Endothelial cell of umbilical vein (primary cell): ENCODE measurements at regions not wholly inside any gene's neighbourhood (a gene's known extent, or its start where the extent isn't known, plus 50 kb on each side); places are given as distances from the start of the nearest gene placed in this dataset.

Experiments used
- BruUV-seq: library from RNA; stranded (reverse); fragments of 400-500 nt; replicated peaks from 2 replicates; lab custom pipeline; 2021; lab: Mats Ljungman, UMichigan
- CTCF ChIA-PET: fragments of 300-600, 350-600 bp; sonication (Branson Sonifier 250); formaldehyde crosslinking; loops from one replicate; lab custom pipeline; 2021; ENCODE audit warnings: antibody characterized with exemption, inconsistent platforms; lab: Charles Lee
- POLR2A ChIA-PET: fragments of 300-600, 350-600 bp; sonication (Branson Sonifier 250); formaldehyde crosslinking; loops from one replicate; lab custom pipeline; 2021; ENCODE audit warnings: antibody characterized with exemption, inconsistent platforms; lab: Charles Lee
- DNase-seq: peaks from one replicate; pipeline ENCODE4 v3.0.0-alpha.2; 2011; ENCODE audit warnings: low read depth, low spot score
- FAIRE-seq: peaks from 2 replicates; lab custom pipeline; 2011; peaks lifted over from hg19 to GRCh38; lab: Jason Lieb, UNC
- H2AFZ ChIP-seq: 2 replicates; pipeline ENCODE4 v1.6.0; 2012; ENCODE audit warnings: low read depth, low read length, control low read depth, inconsistent platforms
- H3K27ac ChIP-seq: 2 replicates; pipeline ENCODE4 v1.5.1; 2011; ENCODE audit warnings: low read depth, mild to moderate bottlenecking, control low read depth, low read length, moderate library complexity; ENCODE audit not compliant: insufficient read depth
- H3K27me3 ChIP-seq, 2 experiments: 2 replicates each; pipeline versions ENCODE4 v1.6.0 to v1.6.1; 2011; ENCODE audit warnings: low read length in 2 of 2, mixed read lengths in 1 of 2; ENCODE audit not compliant: control insufficient read depth in 2 of 2, insufficient read depth in 2 of 2
- H3K36me3 ChIP-seq, 2 experiments: 2 replicates in 1 of 2; 3 replicates in 1 of 2; pipeline ENCODE4 v1.5.1; 2011; ENCODE audit warnings: low read length in 2 of 2, mild to moderate bottlenecking in 1 of 2, moderate library complexity in 1 of 2; ENCODE audit not compliant: control insufficient read depth in 2 of 2, insufficient read depth in 2 of 2; ENCODE audit errors: extremely low read depth in 1 of 2
- H3K4me1 ChIP-seq: 3 replicates; pipeline ENCODE4 v1.5.1; 2011; ENCODE audit warnings: mild to moderate bottlenecking, low read length; ENCODE audit not compliant: control insufficient read depth, insufficient read depth; ENCODE audit errors: extremely low read depth
- H3K4me2 ChIP-seq: 2 replicates; pipeline ENCODE4 v1.6.1; 2011; ENCODE audit warnings: low read length, control low read depth, mixed read lengths; ENCODE audit not compliant: insufficient read depth
- H3K4me3 ChIP-seq, 3 experiments: fragments of 200-600 bp in 1 of 3; sonication (generic), shearing (Covaris generic) in 1 of 3; replicated peaks in 1 of 3; 2 replicates each; pipeline ENCODE4 v1.5.1; 2011 to 2016; ENCODE audit warnings: control low read depth in 3 of 3, low read length in 3 of 3, mild to moderate bottlenecking in 2 of 3, inconsistent platforms in 1 of 3, low read depth in 1 of 3, moderate library complexity in 1 of 3; ENCODE audit not compliant: insufficient read depth in 1 of 3
- H3K79me2 ChIP-seq: 2 replicates; pipeline ENCODE4 v1.6.0; 2012; ENCODE audit warnings: low read length, inconsistent platforms; ENCODE audit not compliant: control insufficient read depth, insufficient read depth
- H3K9ac ChIP-seq: replicated peaks from 2 replicates; pipeline ENCODE3; 2011; ENCODE audit warnings: low read length, control low read depth; ENCODE audit not compliant: insufficient read depth; ENCODE audit errors: extremely low read depth
- H3K9me1 ChIP-seq: replicated peaks from 3 replicates; pipeline ENCODE4 v1.6.0; 2011; ENCODE audit warnings: mild to moderate bottlenecking, low read length; ENCODE audit not compliant: control insufficient read depth, insufficient read depth; ENCODE audit errors: extremely low read depth
- H3K9me3 ChIP-seq: replicated peaks from 2 replicates; pipeline ENCODE4 v1.5.1; 2012; ENCODE audit warnings: low read length, inconsistent platforms; ENCODE audit not compliant: control insufficient read depth, insufficient read depth
- H4K20me1 ChIP-seq: replicated peaks from 2 replicates; pipeline ENCODE3; 2011; ENCODE audit warnings: mild to moderate bottlenecking, low read length; ENCODE audit not compliant: control insufficient read depth, insufficient read depth; ENCODE audit errors: extremely low read depth
- CTCF ChIP-seq, 2 donors: IDR thresholded peaks; 1 replicate in 1 of 2; 2 replicates in 1 of 2; pipeline ENCODE4 v1.5.1; 2011; ENCODE audit warnings: low read length in 2 of 2, mild to moderate bottlenecking in 2 of 2, moderate library complexity in 2 of 2, control low read depth in 1 of 2, inconsistent platforms in 1 of 2, low read depth in 1 of 2; ENCODE audit not compliant: insufficient read depth in 1 of 2; ENCODE audit errors: extremely low read depth in 1 of 2
- EZH2 ChIP-seq: IDR thresholded peaks from 2 replicates; pipeline ENCODE4 v1.6.1; 2012; ENCODE audit warnings: borderline replicate concordance, low read depth, mild to moderate bottlenecking, moderate library complexity, low read length, inconsistent platforms; ENCODE audit not compliant: severe bottlenecking
- FOS ChIP-seq: IDR thresholded peaks from 2 replicates; pipeline ENCODE4 v1.6.1; 2011; ENCODE audit warnings: mild to moderate bottlenecking, low read length, moderate library complexity, borderline replicate concordance; ENCODE audit not compliant: insufficient read depth
- GATA2 ChIP-seq: IDR thresholded peaks from 2 replicates; pipeline ENCODE4 v1.7.0; 2011; ENCODE audit warnings: low read depth, mild to moderate bottlenecking, moderate library complexity, mixed read lengths, low read length; ENCODE audit not compliant: insufficient read length, insufficient read depth
- JUN ChIP-seq: IDR thresholded peaks from 2 replicates; pipeline ENCODE4 v1.6.1; 2011; ENCODE audit warnings: borderline replicate concordance, low read depth; ENCODE audit not compliant: insufficient read length, insufficient read depth
- MAX ChIP-seq: IDR thresholded peaks from 2 replicates; pipeline ENCODE4 v1.6.1; 2011; ENCODE audit not compliant: insufficient read depth, insufficient read length
- MYC ChIP-seq: IDR thresholded peaks from one replicate; pipeline ENCODE4 v1.6.1; 2011; ENCODE audit warnings: mild to moderate bottlenecking, low read depth, low read length
- POLR2A ChIP-seq: IDR thresholded peaks from 2 replicates; pipeline ENCODE4 v1.6.1; 2012; ENCODE audit warnings: low read depth, mild to moderate bottlenecking, control low read depth, low read length
- POLR2AphosphoS5 ChIP-seq: IDR thresholded peaks from 2 replicates; pipeline ENCODE4 v1.6.1; 2012; ENCODE audit warnings: low read depth, mild to moderate bottlenecking, control low read depth, low read length, moderate library complexity; ENCODE audit not compliant: insufficient read depth
- dilution Hi-C: fragments of 300-500 bp; cut with MboI; formaldehyde crosslinking; loops from one replicate; pipeline ENCODE4 v1.15.0; 2019; ENCODE audit warnings: low sequenced_read_pairs; ENCODE audit not compliant: extremely low pct_ligation_motif_present
- intact Hi-C: fragments of 100-400 bp; cut with micrococcal nuclease; formaldehyde crosslinking; loops from one replicate; pipeline ENCODE4 v1.10.0; 2022

- no peaks in the 10 kb centered on the region for H3K9me3 ChIP-seq
- H3K9ac ChIP-seq, result no peak overlapping the region
- no TSS peak for BruUV-seq
- DNase-seq (no peak), FAIRE-seq (no peak)
- no peaks in the 10 kb centered on the region for H3K79me2 ChIP-seq
- H3K9me1 ChIP-seq, result no peaks in the 10 kb centered on the region
- dilution Hi-C loops, result no loop called here
- H3K4me1 ChIP-seq, result no peaks in the 10 kb centered on the region
- no peaks in the 10 kb centered on the region for H3K27me3 ChIP-seq
- intact Hi-C loops, result no loop called here
- no peaks in the 10 kb centered on the region for H3K36me3 ChIP-seq
- ChIA-PET CTCF (interaction anchor here (1.3 to 2.2 kb wide), 2 partner anchors 12 to 1849 kb away, joined by 3 to 11 read pairs; no protein-coding TSS in a partner anchor), POLR2A (no interaction called here)
- H3K4me2 ChIP-seq, result no peak overlapping the region
- H3K27ac ChIP-seq, result no peak overlapping the region
- H3K4me3 ChIP-seq, result no peak overlapping the region
- no peak overlapping the region for H2AFZ ChIP-seq
- TF ChIP-seq GATA2, result no peak
- no peak for TF ChIP-seq MYC
- no peak for TF ChIP-seq MAX
- TF ChIP-seq FOS, result no peak
- H4K20me1 ChIP-seq, result no peaks in the 10 kb centered on the region
Measured at GRCh38 chr2:39849982-39850526, 71.0 kb upstream of the THUMPD2 start.

- no peaks in the 10 kb centered on the region for H3K79me2 ChIP-seq
- H4K20me1 ChIP-seq, result no peaks in the 10 kb centered on the region
- ChIA-PET CTCF (interaction anchor here (1.3 to 2.2 kb wide), 2 partner anchors 11 to 1850 kb away, joined by 3 to 11 read pairs; no protein-coding TSS in a partner anchor), POLR2A (no interaction called here)
- H3K4me3 ChIP-seq, result no peak overlapping the region
- FAIRE-seq, result no peak
- no peaks in the 10 kb centered on the region for H3K27me3 ChIP-seq
- dilution Hi-C loops (no loop called here), intact Hi-C loops (no loop called here)
- no peak for TF ChIP-seq EZH2
- no peak for TF ChIP-seq POLR2AphosphoS5
- no peak for TF ChIP-seq JUN
- TF ChIP-seq MAX, result no peak
- TF ChIP-seq POLR2A, result no peak
- TF ChIP-seq GATA2, result no peak
- no peak for TF ChIP-seq FOS
- no peak for TF ChIP-seq MYC
- no peak for TF ChIP-seq CTCF (IDR thresholded peaks at IDR 0.05; ENCODE audit: extremely low read depth in 1 of 2, insufficient read depth in 1 of 2, low read depth in 1 of 2, low read length in 2 of 2)
- H2AFZ ChIP-seq, result no peak overlapping the region
- no peaks in the 10 kb centered on the region for H3K4me1 ChIP-seq
- DNase-seq, result no peak
- H3K9me3 ChIP-seq, result no peaks in the 10 kb centered on the region
- no peak overlapping the region for H3K27ac ChIP-seq
- H3K4me2 ChIP-seq, result no peak overlapping the region
- no TSS peak for BruUV-seq
- no peaks in the 10 kb centered on the region for H3K9me1 ChIP-seq
- no peaks in the 10 kb centered on the region for H3K36me3 ChIP-seq
- no peak overlapping the region for H3K9ac ChIP-seq
Measured at GRCh38 chr2:39849064-39849463, 70.0 kb upstream of the THUMPD2 start.
